ENCODE measurements at regions not wholly inside any gene's neighbourhood (a gene's known extent, or its start where the extent isn't known, plus 50 kb on each side); places are given as distances from the start of the nearest gene placed in this dataset.
"Not testable (repeated sequence)": the region's sequence is repeated elsewhere in the genome, so short reads cannot be mapped to it uniquely, and the experiment has no call there.

DNA sequence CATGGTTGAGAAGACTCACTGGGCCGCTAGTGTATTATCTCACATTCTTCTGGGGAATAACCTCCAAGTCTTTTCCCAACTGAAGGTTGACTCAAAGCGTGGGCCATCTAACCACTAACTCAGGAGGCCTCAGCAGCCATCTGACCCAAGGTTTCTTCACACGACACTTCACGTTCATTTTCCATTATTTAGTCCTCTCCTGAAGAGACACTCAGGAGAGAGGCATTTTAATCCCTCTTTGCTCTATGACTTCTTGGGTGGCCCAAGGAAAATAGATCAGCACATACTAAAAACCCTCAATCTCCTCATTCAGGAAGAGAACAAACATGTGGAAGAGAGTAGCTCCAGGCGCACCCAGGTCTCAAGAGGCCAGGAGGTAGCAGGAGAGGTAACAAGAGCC is 252.8 kb upstream of the FOXF1 start:
- DNase-seq (ENCODE audit: low read depth) = no peak
- TF ChIP-seq, protein P1, sequence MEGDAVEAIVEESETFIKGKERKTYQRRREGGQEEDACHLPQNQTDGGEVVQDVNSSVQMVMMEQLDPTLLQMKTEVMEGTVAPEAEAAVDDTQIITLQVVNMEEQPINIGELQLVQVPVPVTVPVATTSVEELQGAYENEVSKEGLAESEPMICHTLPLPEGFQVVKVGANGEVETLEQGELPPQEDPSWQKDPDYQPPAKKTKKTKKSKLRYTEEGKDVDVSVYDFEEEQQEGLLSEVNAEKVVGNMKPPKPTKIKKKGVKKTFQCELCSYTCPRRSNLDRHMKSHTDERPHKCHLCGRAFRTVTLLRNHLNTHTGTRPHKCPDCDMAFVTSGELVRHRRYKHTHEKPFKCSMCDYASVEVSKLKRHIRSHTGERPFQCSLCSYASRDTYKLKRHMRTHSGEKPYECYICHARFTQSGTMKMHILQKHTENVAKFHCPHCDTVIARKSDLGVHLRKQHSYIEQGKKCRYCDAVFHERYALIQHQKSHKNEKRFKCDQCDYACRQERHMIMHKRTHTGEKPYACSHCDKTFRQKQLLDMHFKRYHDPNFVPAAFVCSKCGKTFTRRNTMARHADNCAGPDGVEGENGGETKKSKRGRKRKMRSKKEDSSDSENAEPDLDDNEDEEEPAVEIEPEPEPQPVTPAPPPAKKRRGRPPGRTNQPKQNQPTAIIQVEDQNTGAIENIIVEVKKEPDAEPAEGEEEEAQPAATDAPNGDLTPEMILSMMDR (IDR thresholded peaks at IDR 0.05; ENCODE audit: low read depth, low read length, missing control alignments) = no peak
- H3K4me3 ChIP-seq (ENCODE audit: low read depth, low read length) = no peak overlapping the region

DNA sequence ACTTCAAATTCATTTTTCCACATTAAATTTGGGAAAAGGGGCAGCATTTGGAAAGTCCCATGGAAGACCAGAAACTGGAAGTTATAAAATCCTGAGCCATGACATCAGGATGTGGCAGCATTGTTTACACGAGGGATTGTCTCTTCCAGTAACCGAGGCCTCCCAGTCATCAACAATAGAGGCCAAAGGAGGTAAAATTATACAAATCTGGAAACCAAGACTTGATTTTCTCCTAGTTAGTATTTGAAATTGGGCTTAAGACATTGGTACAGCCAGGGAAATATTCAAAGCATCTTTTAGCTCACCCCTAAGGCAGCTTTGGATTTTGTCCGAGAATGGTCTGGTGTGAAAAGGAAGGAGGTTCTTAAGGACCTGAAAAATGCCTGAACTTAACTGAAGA is 251.6 kb upstream of the FOXF1 start:
- no peak for DNase-seq (ENCODE audit: low read depth)
- TF ChIP-seq, protein P1 (IDR thresholded peaks at IDR 0.05; ENCODE audit: low read depth, low read length, missing control alignments) = no peak
- H3K4me3 ChIP-seq (ENCODE audit: low read depth, low read length) = no peak overlapping the region

DNA sequence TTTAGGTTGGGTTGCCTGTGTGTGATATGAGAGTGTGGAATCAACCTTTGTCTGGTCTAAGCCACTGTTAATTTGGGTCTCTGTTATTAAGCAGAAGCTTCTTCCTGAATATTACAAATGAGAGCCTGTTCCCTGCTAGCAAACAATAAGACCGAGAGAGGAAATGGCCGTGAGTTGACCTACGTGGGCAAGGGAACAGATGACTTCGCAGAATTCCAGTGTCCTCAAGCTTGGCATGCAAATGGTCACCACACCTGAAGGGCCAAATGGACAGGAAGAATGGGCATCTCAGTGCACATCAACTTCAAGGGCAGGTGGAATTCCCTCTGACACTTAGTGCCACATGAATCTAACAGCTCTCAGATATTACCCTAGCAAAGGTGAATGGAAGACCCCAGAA is 250.8 kb upstream of the FOXF1 start:
- no peak overlapping the region for H3K4me3 ChIP-seq (ENCODE audit: low read depth, low read length)
- TF ChIP-seq, protein P1 (IDR thresholded peaks at IDR 0.05; ENCODE audit: low read depth, low read length, missing control alignments) = no peak
- no peak for DNase-seq (ENCODE audit: low read depth)

DNA sequence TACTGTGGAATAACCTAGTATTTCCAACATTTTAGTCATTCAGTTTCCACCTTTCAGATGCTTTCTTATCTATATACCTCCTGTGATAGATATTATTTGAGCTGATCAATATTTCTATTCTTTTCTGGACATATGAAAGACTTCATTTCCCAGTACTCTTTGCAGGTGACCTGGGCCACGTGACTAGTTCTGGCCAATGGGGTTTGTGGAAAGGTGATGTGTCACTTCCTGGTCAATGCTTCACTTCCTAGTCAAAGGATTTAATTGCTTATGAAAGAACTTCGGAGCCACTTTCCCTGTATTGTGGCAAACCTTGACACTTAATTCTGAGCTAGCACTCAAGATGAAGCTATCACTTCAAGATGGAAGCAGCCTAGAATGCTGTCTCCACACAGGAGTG is 248.9 kb upstream of the FOXF1 start:
- TF ChIP-seq, protein P1 (IDR thresholded peaks at IDR 0.05; ENCODE audit: low read depth, low read length, missing control alignments) = no peak
- no peak for DNase-seq (ENCODE audit: low read depth)

DNA sequence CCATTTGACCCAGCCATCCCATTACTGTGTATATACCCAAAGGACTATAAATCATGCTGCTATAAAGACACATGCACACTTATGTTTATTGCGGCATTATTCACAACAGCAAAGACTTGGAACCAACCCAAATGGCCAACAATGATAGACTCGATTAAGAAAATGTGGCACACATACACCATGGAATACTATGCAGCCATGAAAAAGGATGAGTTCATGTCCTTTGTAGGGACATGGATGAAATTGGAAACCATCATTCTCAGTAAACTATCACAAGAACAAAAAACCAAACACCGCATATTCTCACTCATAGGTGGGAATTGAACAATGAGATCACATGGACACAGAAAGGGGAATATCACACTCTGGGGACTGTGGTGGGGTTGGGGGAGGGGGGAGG is 242.7 kb upstream of the FOXF1 start:
- DNase-seq (ENCODE audit: low read depth); H3K4me3 ChIP-seq (ENCODE audit: low read depth, low read length): not testable (repeated sequence)

More for the DNA sequence above, 248.9 kb upstream of the FOXF1 start:
- H3K4me3 ChIP-seq (ENCODE audit: low read depth, low read length) = no peak overlapping the region

DNA sequence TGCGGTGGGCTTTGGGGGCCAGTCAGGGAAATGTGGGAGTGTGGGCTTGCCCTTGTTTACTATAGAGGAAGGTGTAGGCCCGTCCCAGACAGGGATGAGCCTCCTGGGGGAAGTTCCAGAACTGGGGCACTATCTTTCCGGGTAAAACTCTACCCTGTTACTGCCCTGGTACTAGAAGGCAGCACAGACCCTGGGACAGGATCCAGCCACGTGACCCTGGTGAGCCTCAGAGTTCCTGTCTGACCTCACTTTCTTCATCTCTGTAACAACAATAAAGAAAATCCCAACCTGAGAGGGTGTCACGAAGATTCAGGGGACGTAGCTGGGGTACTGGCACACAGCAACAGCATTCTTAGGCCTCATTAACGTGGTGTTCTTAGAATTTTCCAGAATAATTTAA is 239.6 kb upstream of the FOXF1 start:
- TF ChIP-seq, protein P1 (IDR thresholded peaks at IDR 0.05; ENCODE audit: low read depth, low read length, missing control alignments) = no peak
- no peak for DNase-seq (ENCODE audit: low read depth)
- no peak overlapping the region for H3K4me3 ChIP-seq (ENCODE audit: low read depth, low read length)

DNA sequence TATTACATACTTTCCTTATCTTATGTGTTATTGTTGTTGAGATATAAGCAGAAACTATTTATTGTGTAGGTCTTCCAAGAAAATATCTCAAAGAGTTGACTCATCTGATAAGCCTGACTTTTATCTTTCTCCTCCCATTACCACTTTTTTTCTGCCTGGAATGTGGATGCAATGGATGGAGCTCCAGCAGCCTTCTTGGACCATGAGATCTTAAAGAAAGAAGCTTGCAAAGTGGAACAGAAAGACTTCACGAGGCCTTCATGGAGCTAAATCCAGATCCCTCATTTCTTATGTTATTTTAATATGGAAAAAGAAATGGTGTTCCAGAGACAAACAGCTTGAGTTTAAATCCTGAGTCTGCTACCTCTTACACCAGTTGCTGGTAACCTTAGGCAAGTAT is 237.6 kb upstream of the FOXF1 start:
- TF ChIP-seq, protein P1 (IDR thresholded peaks at IDR 0.05; ENCODE audit: low read depth, low read length, missing control alignments) = no peak
- no peak for DNase-seq (ENCODE audit: low read depth)
- H3K4me3 ChIP-seq (ENCODE audit: low read depth, low read length) = no peak overlapping the region

DNA sequence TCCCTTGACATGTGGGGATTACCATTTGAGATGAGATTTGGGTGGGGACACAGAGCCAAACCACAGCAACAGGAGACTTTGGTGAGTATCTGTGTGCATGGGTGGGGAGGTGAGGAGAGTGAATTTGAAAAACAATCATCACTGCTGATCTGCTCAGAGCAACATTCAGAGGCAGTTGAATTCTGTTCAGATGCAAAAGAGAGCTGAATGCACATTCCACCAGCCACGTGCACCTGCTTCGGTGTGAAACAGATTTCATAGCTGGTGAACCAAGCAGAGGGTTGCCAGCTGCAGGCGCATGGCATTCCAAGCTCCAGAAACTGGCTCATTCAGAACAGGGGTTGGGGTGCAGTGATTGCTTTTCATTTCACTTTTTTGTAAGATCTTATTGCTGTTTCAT is 233.1 kb upstream of the FOXF1 start:
- TF ChIP-seq, protein P1 (IDR thresholded peaks at IDR 0.05; ENCODE audit: low read depth, low read length, missing control alignments) = no peak
- H3K4me3 ChIP-seq (ENCODE audit: low read depth, low read length) = no peak overlapping the region
- no peak for DNase-seq (ENCODE audit: low read depth)

DNA sequence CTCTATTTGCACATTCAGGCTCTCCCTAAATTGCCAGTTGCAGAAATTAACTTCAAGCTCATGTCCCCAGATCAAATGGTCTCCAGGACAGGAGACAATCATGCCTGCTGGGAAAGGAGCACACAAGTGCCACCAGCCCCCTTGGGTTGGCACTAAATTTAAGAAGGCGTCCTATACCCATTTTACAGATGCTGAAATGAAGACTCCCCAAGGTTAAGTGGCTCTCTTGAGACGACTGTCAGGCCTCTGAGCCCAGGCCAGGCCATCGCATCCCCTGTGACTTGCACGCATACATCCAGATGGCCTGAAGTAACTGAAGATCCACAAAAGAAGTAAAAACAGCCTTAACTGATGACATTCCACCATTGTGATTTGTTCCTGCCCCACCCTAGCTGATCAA is 232.5 kb upstream of the FOXF1 start:
- not testable (repeated sequence) for DNase-seq (ENCODE audit: low read depth); H3K4me3 ChIP-seq (ENCODE audit: low read depth, low read length)

Measured in GM12864 (cell line).